Left lung (tissue), 4 donors: ENCODE measurements at regions not wholly inside any gene's neighbourhood (a gene's known extent, or its start where the extent isn't known, plus 50 kb on each side); places are given as distances from the start of the nearest gene placed in this dataset.

Experiments
- ATAC-seq: fragments of 200-7000 bp; cut with Tn5 transposase; one replicate; pipeline ENCODE4 v1.9.1; 2020; ENCODE audit warnings: moderate library complexity
- DNase-seq, 4 donors: peaks; one replicate each; pipeline ENCODE4 v3.0.0-alpha.2; 2013 to 2020
- H3K27ac ChIP-seq, 2 donors: fragments of 200-600 bp; sonication (generic) in 1 of 2; one replicate each; pipeline versions ENCODE4 v1.5.0 to v1.8.0; 2020 to 2021
- H3K27me3 ChIP-seq, 2 donors: fragments of 200-600 bp; sonication (generic) in 1 of 2; one replicate each; pipeline versions ENCODE4 v1.5.0 to v1.8.0; 2020 to 2021
- H3K36me3 ChIP-seq, 2 donors: fragments of 200-600 bp; sonication (generic) in 1 of 2; one replicate each; pipeline versions ENCODE4 v1.5.0 to v1.8.0; 2020 to 2021
- H3K4me1 ChIP-seq, 2 donors: fragments of 200-600 bp; one replicate each; pipeline ENCODE4 v1.8.0; 2021
- H3K4me3 ChIP-seq, 2 donors: fragments of 200-600 bp; sonication (generic) in 1 of 2; one replicate each; pipeline versions ENCODE4 v1.5.0 to v1.8.0; 2020 to 2021; ENCODE audit warnings: mild to moderate bottlenecking in 1 of 2
- H3K9me3 ChIP-seq, 2 donors: fragments of 200-600 bp; sonication (generic) in 1 of 2; one replicate each; pipeline versions ENCODE4 v1.5.0 to v1.8.0; 2020 to 2021
- CTCF ChIP-seq, 2 donors: fragments of 200-600 bp; sonication (generic) in 1 of 2; IDR thresholded peaks; one replicate each; pipeline versions ENCODE4 v1.5.0 to v1.8.0; 2021; ENCODE audit warnings: antibody characterized with exemption in 2 of 2
- intact Hi-C, 2 donors: fragments of 100-400 bp; cut with DNase I; formaldehyde crosslinking; loops; one replicate each; pipeline versions ENCODE4 v1.11.2 to v1.14.2; 2022
- donor health status: DM: no; HTN: yes; CAD: no.
- donor health status: DM: no; HTN: no; CAD: no.

GRCh38 chrX:44401151-44401550 is 57.7 kb upstream of the EFHC2 start:
- Histone ChIP-seq H3K27ac (no peak overlapping the region), H3K27me3 (no peaks in the 10 kb centered on the region), H3K36me3 (no peaks in the 10 kb centered on the region), H3K4me1 (no peaks in the 10 kb centered on the region), H3K9me3 (no peaks in the 10 kb centered on the region), H3K4me3 (no peak overlapping the region)
- intact Hi-C loops = no loop called here
- ATAC-seq = no peak
- TF ChIP-seq CTCF (IDR thresholded peaks at IDR 0.05) = no peak
- DNase-seq = no peak

- ATAC-seq (peak; percentile 42), DNase-seq (peak in 2 of 4 donors; percentile 0 to 33)
These were observed 57.1 kb upstream of the EFHC2 start for GRCh38 chrX:44400588-44400987.

GRCh38 chrX:44400161-44400560 is 56.7 kb upstream of the EFHC2 start:
- intact Hi-C loops = no loop called here
- TF ChIP-seq CTCF (IDR thresholded peaks at IDR 0.05) = no peak

More at GRCh38 chrX:44400588-44400987, 57.1 kb upstream of the EFHC2 start:
- H3K9me3 ChIP-seq = no peaks in the 10 kb centered on the region
- H3K4me3 ChIP-seq = no peak overlapping the region
- H3K4me1 ChIP-seq = no peaks in the 10 kb centered on the region
- H3K27ac ChIP-seq = no peak overlapping the region
- intact Hi-C loops = no loop called here
- no peak for TF ChIP-seq CTCF (IDR thresholded peaks at IDR 0.05)
- no peaks in the 10 kb centered on the region for H3K27me3 ChIP-seq
- no peaks in the 10 kb centered on the region for H3K36me3 ChIP-seq

More at GRCh38 chrX:44400161-44400560, 56.7 kb upstream of the EFHC2 start:
- H3K4me3 ChIP-seq = no peak overlapping the region
- no peaks in the 10 kb centered on the region for H3K36me3 ChIP-seq
- no peak for ATAC-seq
- no peak for DNase-seq
- H3K9me3 ChIP-seq = no peaks in the 10 kb centered on the region
- no peaks in the 10 kb centered on the region for H3K4me1 ChIP-seq
- H3K27me3 ChIP-seq = no peaks in the 10 kb centered on the region
- no peak overlapping the region for H3K27ac ChIP-seq
